AG10803 (cell line): ENCODE measurements at regions not wholly inside any gene's neighbourhood (a gene's known extent, or its start where the extent isn't known, plus 50 kb on each side); places are given as distances from the start of the nearest gene placed in this dataset.

ENCODE experiments used
- DNase-seq: peaks from one replicate; pipeline ENCODE4 v3.0.0; 2010; ENCODE audit warnings: low read depth
- H3K4me3 ChIP-seq: 2 replicates; pipeline ENCODE4 v1.5.1; 2011; ENCODE audit warnings: mild to moderate bottlenecking, low read length, control low read depth
- CTCF ChIP-seq: conservative IDR thresholded peaks from 2 replicates; pipeline ENCODE4 v1.5.1; 2011; ENCODE audit warnings: mild to moderate bottlenecking, low read length, control low read depth, inconsistent platforms

GRCh38 chr1:208818770-208819445 lies 574.7 kb upstream of the PLXNA2 start:
- no peak for TF ChIP-seq CTCF
- H3K4me3 ChIP-seq, result no peak overlapping the region
- no peak for DNase-seq

- DNase-seq, result no peak
- no peak for TF ChIP-seq CTCF
- no peak overlapping the region for H3K4me3 ChIP-seq
Observed at GRCh38 chr1:208820580-208821212, 576.5 kb upstream of the PLXNA2 start.

GRCh38 chr1:208821939-208822338 lies 577.8 kb upstream of the PLXNA2 start:
- DNase-seq, result no peak
- TF ChIP-seq CTCF, result no peak
- H3K4me3 ChIP-seq, result no peak overlapping the region

GRCh38 chr1:208825300-208825699 lies 581.1 kb upstream of the PLXNA2 start:
- no peak overlapping the region for H3K4me3 ChIP-seq
- no peak for DNase-seq
- no peak for TF ChIP-seq CTCF

- peak; percentile 75 for DNase-seq
- no peak overlapping the region for H3K4me3 ChIP-seq
- no peak for TF ChIP-seq CTCF
Observed at GRCh38 chr1:208829595-208829994, 585.4 kb upstream of the PLXNA2 start.

GRCh38 chr1:208834381-208835096 lies 590.4 kb upstream of the PLXNA2 start:
- H3K4me3 ChIP-seq, result no peak overlapping the region
- peak; percentile 64 for DNase-seq
- TF ChIP-seq CTCF, result no peak

- TF ChIP-seq CTCF, result no peak
- DNase-seq, result no peak
- no peak overlapping the region for H3K4me3 ChIP-seq
Observed at GRCh38 chr1:208835097-208835463, 590.9 kb upstream of the PLXNA2 start.
